ENCODE measurements at regions not wholly inside any gene's neighbourhood (a gene's known extent, or its start where the extent isn't known, plus 50 kb on each side); places are given as distances from the start of the nearest gene placed in this dataset.
"Not testable (repeated sequence)": the region's sequence is repeated elsewhere in the genome, so short reads cannot be mapped to it uniquely, and the experiment has no call there.

- no peak for ATAC-seq
- intact Hi-C loops (cut with micrococcal nuclease) = no loop called here
- no peaks in the 10 kb centered on the region for H3K27me3 ChIP-seq (ENCODE audit: control insufficient read depth in 2 of 2, insufficient read depth in 2 of 2, low read length in 2 of 2)
- H3K36me3 ChIP-seq (ENCODE audit: control insufficient read depth in 2 of 3, insufficient read depth in 3 of 3, low read length in 3 of 3) = no peaks in the 10 kb centered on the region
- Mint-ChIP-seq H3K4me1 (no peaks in the 10 kb centered on the region), H3K27me3 (peaks cover 0 to 12% (median 7%) of the 10 kb centered on the region in 5 donors), H3K36me3 (peaks cover 0 to 6% (median 0%) of the 10 kb centered on the region in 5 donors), H3K4me3 (no peak overlapping the region), H3K27ac (no peak overlapping the region), H3K9me3 (peaks cover 6 to 42% (median 17%) of the 10 kb centered on the region in 11 donors)
- no peaks in the 10 kb centered on the region for H3K9me3 ChIP-seq (ENCODE audit: control insufficient read depth in 2 of 3, low read length in 3 of 3)
- no peak for DNase-seq
- H3K4me1 ChIP-seq (ENCODE audit: control insufficient read depth in 2 of 2, insufficient read depth in 2 of 2, low read length in 2 of 2) = no peaks in the 10 kb centered on the region
- ChIA-PET CTCF (no interaction called here), POLR2A (no interaction called here)
- H3K27ac ChIP-seq (ENCODE audit: low read depth, low read length) = no peak overlapping the region
- no peak overlapping the region for H3K4me3 ChIP-seq (ENCODE audit: low read length)
These were observed 69.4 kb upstream of the FBXL17 start for GRCh38 chr5:108451269-108451668.

GRCh38 chr5:108444130-108444529 is 62.2 kb upstream of the FBXL17 start:
- H3K27ac Mint-ChIP-seq; DNase-seq; H3K27me3 ChIP-seq (ENCODE audit: control insufficient read depth in 2 of 2, insufficient read depth in 2 of 2, low read length in 2 of 2); H3K4me3 ChIP-seq (ENCODE audit: low read length); H3K27ac ChIP-seq (ENCODE audit: low read depth, low read length); intact Hi-C loops (cut with micrococcal nuclease); CTCF ChIA-PET; H3K4me1 ChIP-seq (ENCODE audit: control insufficient read depth in 2 of 2, insufficient read depth in 2 of 2, low read length in 2 of 2); H3K27me3 Mint-ChIP-seq; H3K4me3 Mint-ChIP-seq; H3K4me1 Mint-ChIP-seq; H3K36me3 ChIP-seq (ENCODE audit: control insufficient read depth in 2 of 3, insufficient read depth in 3 of 3, low read length in 3 of 3); ATAC-seq; H3K9me3 ChIP-seq (ENCODE audit: control insufficient read depth in 2 of 3, low read length in 3 of 3); H3K36me3 Mint-ChIP-seq; POLR2A ChIA-PET: not testable (repeated sequence)
- H3K9me3 Mint-ChIP-seq = peaks cover 0 to 12% (median 7%) of the 10 kb centered on the region in 11 donors

- H3K4me1 ChIP-seq (ENCODE audit: control insufficient read depth in 2 of 2, insufficient read depth in 2 of 2, low read length in 2 of 2) = not testable (repeated sequence)
These were observed 60.3 kb upstream of the FBXL17 start for GRCh38 chr5:108442063-108442651.

GRCh38 chr5:108437425-108437824 is 55.5 kb upstream of the FBXL17 start:
- H3K27ac ChIP-seq (ENCODE audit: low read depth, low read length) = no peak overlapping the region
- Mint-ChIP-seq H3K4me1 (no peaks in the 10 kb centered on the region), H3K36me3 (no peaks in the 10 kb centered on the region), H3K9me3 (peaks cover 0 to 14% (median 0%) of the 10 kb centered on the region in 11 donors), H3K27ac (no peak overlapping the region), H3K27me3 (peaks cover 0 to 13% (median under 1%) of the 10 kb centered on the region in 5 donors), H3K4me3 (no peak overlapping the region)
- no peak overlapping the region for H3K4me3 ChIP-seq (ENCODE audit: low read length)
- intact Hi-C loops (cut with micrococcal nuclease) = no loop called here
- ATAC-seq = no peak
- no peaks in the 10 kb centered on the region for H3K4me1 ChIP-seq (ENCODE audit: control insufficient read depth in 2 of 2, insufficient read depth in 2 of 2, low read length in 2 of 2)
- H3K36me3 ChIP-seq (ENCODE audit: control insufficient read depth in 2 of 3, insufficient read depth in 3 of 3, low read length in 3 of 3) = no peaks in the 10 kb centered on the region
- POLR2A ChIA-PET = no interaction called here
- no peaks in the 10 kb centered on the region for H3K9me3 ChIP-seq (ENCODE audit: control insufficient read depth in 2 of 3, low read length in 3 of 3)
- H3K27me3 ChIP-seq (ENCODE audit: control insufficient read depth in 2 of 2, insufficient read depth in 2 of 2, low read length in 2 of 2) = no peaks in the 10 kb centered on the region
- no peak for DNase-seq
- CTCF ChIA-PET = no interaction called here

More at GRCh38 chr5:108442063-108442651, 60.3 kb upstream of the FBXL17 start:
- peaks cover 0 to 19% (median 7%) of the 10 kb centered on the region in 11 donors for H3K9me3 Mint-ChIP-seq
- H3K36me3 ChIP-seq (ENCODE audit: control insufficient read depth in 2 of 3, insufficient read depth in 3 of 3, low read length in 3 of 3); H3K27ac ChIP-seq (ENCODE audit: low read depth, low read length); H3K4me3 Mint-ChIP-seq; H3K9me3 ChIP-seq (ENCODE audit: control insufficient read depth in 2 of 3, low read length in 3 of 3); intact Hi-C loops (cut with micrococcal nuclease); H3K27me3 ChIP-seq (ENCODE audit: control insufficient read depth in 2 of 2, insufficient read depth in 2 of 2, low read length in 2 of 2); H3K4me3 ChIP-seq (ENCODE audit: low read length); H3K27ac Mint-ChIP-seq; POLR2A ChIA-PET; H3K36me3 Mint-ChIP-seq; ATAC-seq; CTCF ChIA-PET; H3K4me1 Mint-ChIP-seq; DNase-seq; H3K27me3 Mint-ChIP-seq: not testable (repeated sequence)

GRCh38 chr5:108436696-108437095 is 54.8 kb upstream of the FBXL17 start:
- H3K36me3 Mint-ChIP-seq = no peaks in the 10 kb centered on the region
- ATAC-seq (no peak), DNase-seq (no peak)
- intact Hi-C loops (cut with micrococcal nuclease) = no loop called here
- H3K4me3 ChIP-seq (ENCODE audit: low read length) = no peak overlapping the region
- ChIA-PET POLR2A (no interaction called here), CTCF (no interaction called here)
- H3K27me3 Mint-ChIP-seq = peaks cover 0 to 13% (median 0%) of the 10 kb centered on the region in 5 donors
- H3K27me3 ChIP-seq (ENCODE audit: control insufficient read depth in 2 of 2, insufficient read depth in 2 of 2, low read length in 2 of 2) = no peaks in the 10 kb centered on the region
- H3K4me3 Mint-ChIP-seq = no peak overlapping the region
- no peaks in the 10 kb centered on the region for H3K36me3 ChIP-seq (ENCODE audit: control insufficient read depth in 2 of 3, insufficient read depth in 3 of 3, low read length in 3 of 3)
- H3K9me3 Mint-ChIP-seq = peaks cover 0 to 13% (median 0%) of the 10 kb centered on the region in 11 donors
- H3K27ac Mint-ChIP-seq = no peak overlapping the region
- no peaks in the 10 kb centered on the region for H3K4me1 Mint-ChIP-seq
- no peak overlapping the region for H3K27ac ChIP-seq (ENCODE audit: low read depth, low read length)
- no peaks in the 10 kb centered on the region for H3K4me1 ChIP-seq (ENCODE audit: control insufficient read depth in 2 of 2, insufficient read depth in 2 of 2, low read length in 2 of 2)
- H3K9me3 ChIP-seq (ENCODE audit: control insufficient read depth in 2 of 3, low read length in 3 of 3) = no peaks in the 10 kb centered on the region

- H3K4me3 Mint-ChIP-seq = no peak overlapping the region
- no peak overlapping the region for H3K27ac Mint-ChIP-seq
- no peaks in the 10 kb centered on the region for H3K36me3 ChIP-seq (ENCODE audit: control insufficient read depth in 2 of 3, insufficient read depth in 3 of 3, low read length in 3 of 3)
- H3K27ac ChIP-seq (ENCODE audit: low read depth, low read length) = no peak overlapping the region
- no peaks in the 10 kb centered on the region for H3K4me1 Mint-ChIP-seq
- ChIA-PET CTCF (no interaction called here), POLR2A (no interaction called here)
- H3K4me3 ChIP-seq (ENCODE audit: low read length) = no peak overlapping the region
- no peaks in the 10 kb centered on the region for H3K36me3 Mint-ChIP-seq
- ATAC-seq (no peak), DNase-seq (no peak)
- intact Hi-C loops (cut with micrococcal nuclease) = no loop called here
- no peaks in the 10 kb centered on the region for H3K27me3 ChIP-seq (ENCODE audit: control insufficient read depth in 2 of 2, insufficient read depth in 2 of 2, low read length in 2 of 2)
- peaks cover 0 to 11% (median 0%) of the 10 kb centered on the region in 11 donors for H3K9me3 Mint-ChIP-seq
- H3K9me3 ChIP-seq (ENCODE audit: control insufficient read depth in 2 of 3, low read length in 3 of 3) = no peaks in the 10 kb centered on the region
- H3K4me1 ChIP-seq (ENCODE audit: control insufficient read depth in 2 of 2, insufficient read depth in 2 of 2, low read length in 2 of 2) = no peaks in the 10 kb centered on the region
- H3K27me3 Mint-ChIP-seq = peaks cover 0 to 18% (median 4%) of the 10 kb centered on the region in 5 donors
These were observed 51.7 kb upstream of the FBXL17 start for GRCh38 chr5:108433600-108433999.

- Mint-ChIP-seq H3K27me3 (peaks cover 0 to 32% (median 16%) of the 10 kb centered on the region in 5 donors), H3K36me3 (peaks cover 0 to 6% (median 0%) of the 10 kb centered on the region in 5 donors), H3K4me1 (no peaks in the 10 kb centered on the region), H3K4me3 (no peak overlapping the region), H3K9me3 (peaks cover 0 to 11% (median 0%) of the 10 kb centered on the region in 11 donors), H3K27ac (no peak overlapping the region)
- no peak overlapping the region for H3K27ac ChIP-seq (ENCODE audit: low read depth, low read length)
- ATAC-seq = no peak
- no peak overlapping the region for H3K4me3 ChIP-seq (ENCODE audit: low read length)
- ChIA-PET CTCF (no interaction called here), POLR2A (no interaction called here)
- intact Hi-C loops (cut with micrococcal nuclease) = no loop called here
- H3K27me3 ChIP-seq (ENCODE audit: control insufficient read depth in 2 of 2, insufficient read depth in 2 of 2, low read length in 2 of 2) = no peaks in the 10 kb centered on the region
- H3K9me3 ChIP-seq (ENCODE audit: control insufficient read depth in 2 of 3, low read length in 3 of 3) = no peaks in the 10 kb centered on the region
- H3K4me1 ChIP-seq (ENCODE audit: control insufficient read depth in 2 of 2, insufficient read depth in 2 of 2, low read length in 2 of 2) = no peaks in the 10 kb centered on the region
- no peaks in the 10 kb centered on the region for H3K36me3 ChIP-seq (ENCODE audit: control insufficient read depth in 2 of 3, insufficient read depth in 3 of 3, low read length in 3 of 3)
- DNase-seq = no peak
These were observed 50.1 kb upstream of the FBXL17 start for GRCh38 chr5:108432024-108432423.
